ENCODE measurements at regions not wholly inside any gene's neighbourhood (a gene's known extent, or its start where the extent isn't known, plus 50 kb on each side); places are given as distances from the start of the nearest gene placed in this dataset.
"Not testable (repeated sequence)": the region's sequence is repeated elsewhere in the genome, so short reads cannot be mapped to it uniquely, and the experiment has no call there.

- in situ Hi-C loops (cut with HindIII; ENCODE audit: low sequenced_read_pairs), result no loop called here
- TF ChIP-seq CTCF (IDR thresholded peaks at IDR 0.05; ENCODE audit: low read depth, low read length, missing control alignments), result no peak
- no peak for DNase-seq (ENCODE audit: low read depth)
- no peak overlapping the region for H3K4me3 ChIP-seq (ENCODE audit: low read depth, low read length)
Measured at GRCh38 chrX:78822157-78822690, 74.7 kb downstream of the LPAR4 start.

GRCh38 chrX:78831523-78831922 is 84.0 kb downstream of the LPAR4 start:
- in situ Hi-C loops (cut with HindIII; ENCODE audit: low sequenced_read_pairs), result no loop called here
- no peak overlapping the region for H3K4me3 ChIP-seq (ENCODE audit: low read depth, low read length)
- no peak for TF ChIP-seq CTCF (IDR thresholded peaks at IDR 0.05; ENCODE audit: low read depth, low read length, missing control alignments)
- DNase-seq (ENCODE audit: low read depth), result no peak

GRCh38 chrX:78838709-78839108 is 91.2 kb downstream of the LPAR4 start:
- DNase-seq (ENCODE audit: low read depth), result no peak
- in situ Hi-C loops (cut with HindIII; ENCODE audit: low sequenced_read_pairs), result no loop called here
- no peak for TF ChIP-seq CTCF (IDR thresholded peaks at IDR 0.05; ENCODE audit: low read depth, low read length, missing control alignments)
- H3K4me3 ChIP-seq (ENCODE audit: low read depth, low read length), result no peak overlapping the region

GRCh38 chrX:78839711-78840110 is 92.2 kb downstream of the LPAR4 start:
- no peak for TF ChIP-seq CTCF (IDR thresholded peaks at IDR 0.05; ENCODE audit: low read depth, low read length, missing control alignments)
- DNase-seq (ENCODE audit: low read depth), result no peak
- no peak overlapping the region for H3K4me3 ChIP-seq (ENCODE audit: low read depth, low read length)
- in situ Hi-C loops (cut with HindIII; ENCODE audit: low sequenced_read_pairs), result no loop called here

GRCh38 chrX:78844218-78844617 is 96.7 kb downstream of the LPAR4 start:
- H3K4me3 ChIP-seq (ENCODE audit: low read depth, low read length); in situ Hi-C loops (cut with HindIII; ENCODE audit: low sequenced_read_pairs); DNase-seq (ENCODE audit: low read depth): not testable (repeated sequence)

- in situ Hi-C loops (cut with HindIII; ENCODE audit: low sequenced_read_pairs); H3K4me3 ChIP-seq (ENCODE audit: low read depth, low read length); DNase-seq (ENCODE audit: low read depth): not testable (repeated sequence)
Measured at GRCh38 chrX:78881248-78881647, 63.9 kb upstream of the P2RY10 start.

GRCh38 chrX:78886550-78886949 is 58.6 kb upstream of the P2RY10 start:
- peak; percentile 28 for TF ChIP-seq CTCF (IDR thresholded peaks at IDR 0.05; ENCODE audit: low read depth, low read length, missing control alignments)
- DNase-seq (ENCODE audit: low read depth), result peak; percentile 0
- in situ Hi-C loops (cut with HindIII; ENCODE audit: low sequenced_read_pairs), result no loop called here
- no peak overlapping the region for H3K4me3 ChIP-seq (ENCODE audit: low read depth, low read length)
